Urothelium cell line (cell line): ENCODE measurements at regions not wholly inside any gene's neighbourhood (a gene's known extent, or its start where the extent isn't known, plus 50 kb on each side); places are given as distances from the start of the nearest gene placed in this dataset.
"Not testable (repeated sequence)": the region's sequence is repeated elsewhere in the genome, so short reads cannot be mapped to it uniquely, and the experiment has no call there.

ENCODE experiments used
- DNase-seq: peaks from one replicate; pipeline ENCODE4 v3.0.0; 2011; ENCODE audit warnings: low spot score, mixed read lengths
- FAIRE-seq: peaks from 2 replicates; lab custom pipeline; 2011; peaks lifted over from hg19 to GRCh38; lab: Jason Lieb, UNC

- DNase-seq (no peak), FAIRE-seq (no peak)
Measured at GRCh38 chr5:36459176-36460135, 146.9 kb upstream of the SLC1A3 start.

- peak; percentile 62 for FAIRE-seq
Measured at GRCh38 chr5:36462295-36463021, 143.9 kb upstream of the SLC1A3 start.

DNA sequence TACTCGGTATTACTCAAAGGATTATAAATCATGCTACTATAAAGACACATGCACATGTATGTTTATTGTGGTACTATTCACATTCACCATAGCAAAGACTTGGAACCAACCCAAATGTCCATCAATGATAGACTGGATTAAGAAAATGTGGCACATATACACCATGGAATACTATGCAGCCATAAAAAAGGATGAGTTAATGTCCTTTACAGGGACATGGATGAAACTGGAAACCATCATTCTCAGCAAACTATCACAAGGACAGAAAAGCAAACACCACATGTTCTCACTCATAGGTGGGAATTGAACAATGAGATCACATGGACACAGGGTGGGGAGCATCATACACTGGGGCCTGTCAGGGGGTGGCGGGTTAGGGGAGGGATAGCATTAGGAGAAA lies 130.5 kb upstream of the SLC1A3 start:
- DNase-seq, FAIRE-seq: not testable (repeated sequence)

More at GRCh38 chr5:36462295-36463021, 143.9 kb upstream of the SLC1A3 start:
- peak; percentile 74 for DNase-seq

GRCh38 chr5:36478646-36479317 lies 127.6 kb upstream of the SLC1A3 start:
- FAIRE-seq = no peak
- no peak for DNase-seq

DNA sequence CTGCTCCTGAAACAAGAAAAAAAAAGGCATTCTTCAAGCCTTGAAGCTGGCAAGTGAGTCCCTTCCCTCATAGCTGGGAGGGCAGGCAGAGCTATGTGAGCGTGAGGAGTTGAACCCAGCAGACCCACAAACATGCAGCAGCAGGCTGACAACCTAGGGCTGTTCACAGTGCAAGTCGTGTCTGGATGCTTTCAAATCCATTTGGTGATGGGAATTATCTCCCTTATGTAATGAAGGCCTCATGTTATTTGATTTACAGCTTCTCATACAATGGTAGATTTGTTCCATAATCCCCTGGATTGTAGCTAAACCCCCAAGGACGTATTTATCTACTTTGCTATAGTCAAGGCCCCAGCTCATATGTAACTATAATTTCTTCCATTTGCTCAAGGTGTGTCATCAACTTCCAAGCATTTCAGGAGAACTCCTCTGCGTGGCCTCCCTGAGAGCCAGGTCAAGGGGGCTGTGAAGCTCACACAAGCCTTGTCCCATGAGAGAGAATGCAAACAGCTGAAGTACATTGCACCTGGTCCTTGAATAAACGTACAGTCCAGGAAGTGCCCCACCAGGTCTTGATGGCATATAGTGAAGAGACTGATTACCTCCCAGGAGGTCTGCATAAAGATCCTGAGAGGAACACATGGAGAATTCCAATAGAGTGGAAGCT lies 124.8 kb upstream of the SLC1A3 start:
- FAIRE-seq (no peak), DNase-seq (no peak)

GRCh38 chr5:36482812-36483211 lies 123.6 kb upstream of the SLC1A3 start:
- DNase-seq (no peak), FAIRE-seq (no peak)

- DNase-seq (no peak), FAIRE-seq (no peak)
Measured at GRCh38 chr5:36489505-36489904, 116.9 kb upstream of the SLC1A3 start.

- DNase-seq (no peak), FAIRE-seq (no peak)
Measured at GRCh38 chr5:36491856-36492255, 114.5 kb upstream of the SLC1A3 start.

GRCh38 chr5:36492984-36493654 lies 113.3 kb upstream of the SLC1A3 start:
- DNase-seq = peak; percentile 81
- FAIRE-seq = no peak

GRCh38 chr5:36494028-36494427 lies 112.4 kb upstream of the SLC1A3 start:
- no peak for FAIRE-seq
- DNase-seq = no peak

DNA sequence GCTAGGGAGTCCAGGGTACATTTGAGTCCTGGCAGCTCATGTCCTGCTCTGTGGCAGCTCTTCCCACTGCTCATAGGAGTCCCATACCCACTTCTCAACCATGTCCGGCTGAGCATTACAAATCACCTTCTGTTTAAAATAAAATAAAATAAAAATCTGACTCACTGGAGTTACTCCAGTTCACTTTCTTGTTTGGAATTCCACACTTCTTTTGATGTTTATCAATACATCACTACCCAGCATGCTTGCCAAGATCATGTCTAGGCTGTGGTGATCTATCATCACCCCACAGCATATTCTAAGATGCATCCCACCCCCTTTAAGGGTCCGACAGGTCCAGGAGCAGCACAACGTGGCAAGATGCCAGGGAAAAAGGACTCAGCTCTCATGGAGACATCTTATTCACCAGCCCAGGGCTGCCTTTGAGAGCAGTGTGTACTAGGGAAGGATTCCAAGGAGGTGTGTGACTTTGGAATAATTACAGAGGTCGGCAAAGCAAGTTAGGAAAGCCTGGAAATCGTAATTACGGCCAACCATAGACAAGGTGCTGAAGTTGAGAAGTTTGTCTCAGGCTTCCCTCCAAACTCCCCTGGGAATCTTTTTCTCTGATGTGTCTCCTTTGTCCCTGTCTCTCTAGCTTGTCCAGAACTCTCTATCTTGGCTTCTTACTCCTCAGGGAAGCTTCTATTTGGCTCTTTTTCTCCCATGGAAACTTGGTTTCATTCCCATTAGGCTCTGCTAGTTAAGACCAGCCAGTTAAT lies 111.4 kb upstream of the SLC1A3 start:
- DNase-seq = peak; percentile 87
- peak; percentile 93 for FAIRE-seq

DNA sequence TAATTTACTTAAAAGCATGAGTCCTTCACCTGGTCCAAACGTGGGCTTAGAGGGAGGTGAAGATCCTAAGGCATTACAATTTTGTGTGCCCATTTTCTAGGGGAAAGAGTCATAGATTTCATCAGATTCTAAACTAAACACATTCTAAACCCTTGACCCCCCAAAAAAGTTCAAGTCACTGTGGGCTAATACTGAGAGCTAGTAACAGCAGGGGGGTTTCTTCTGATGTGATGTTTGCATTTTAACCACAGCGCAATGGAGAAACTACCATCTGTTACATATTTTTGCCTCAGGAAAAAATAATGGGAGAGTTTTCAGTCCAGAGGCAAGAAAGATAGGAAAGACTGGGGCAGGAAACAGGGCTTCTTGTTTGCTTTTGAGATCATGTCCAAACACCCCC lies 110.8 kb upstream of the SLC1A3 start:
- no peak for DNase-seq

DNA sequence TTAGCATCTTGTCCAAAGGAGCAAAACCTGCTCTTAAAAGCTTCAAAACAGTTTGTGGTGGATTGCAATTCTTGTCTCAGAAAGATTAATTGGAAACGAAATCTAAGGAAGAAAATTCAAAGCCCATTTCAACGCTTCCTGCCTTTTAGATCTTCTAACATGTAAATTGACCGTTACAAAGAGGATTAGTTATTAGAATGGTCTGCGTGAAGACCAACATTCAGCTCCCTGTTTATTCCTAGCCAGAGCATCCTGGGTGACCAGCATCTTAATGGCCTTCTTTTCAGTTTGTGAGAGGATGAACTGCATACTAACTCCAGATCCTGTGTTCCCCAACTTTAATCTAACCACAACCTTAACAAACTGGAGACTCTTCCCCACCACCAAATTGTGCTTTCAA lies 109.9 kb upstream of the SLC1A3 start:
- no peak for FAIRE-seq
- no peak for DNase-seq

More for the DNA sequence above, 110.8 kb upstream of the SLC1A3 start:
- FAIRE-seq = no peak

DNA sequence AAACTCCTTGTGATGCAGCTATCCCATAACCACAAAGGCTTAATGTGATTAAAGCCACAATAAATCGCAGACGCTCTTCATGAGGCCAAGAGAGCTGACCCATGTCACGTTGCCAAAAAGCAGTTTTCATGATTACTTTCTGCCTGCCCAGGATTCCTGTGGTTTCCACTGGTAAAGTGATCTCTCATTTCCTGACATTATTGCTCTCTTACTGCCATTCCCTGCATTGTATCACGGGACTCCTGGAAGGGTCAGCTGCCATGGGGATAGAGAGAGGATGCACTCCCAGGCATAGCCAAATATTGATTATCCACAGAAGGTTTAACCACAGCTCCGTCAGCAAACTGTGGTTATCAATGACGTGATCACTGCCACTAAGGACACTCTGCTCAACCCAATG lies 103.8 kb upstream of the SLC1A3 start:
- FAIRE-seq (peak; percentile 86), DNase-seq (peak; percentile 90)

DNA sequence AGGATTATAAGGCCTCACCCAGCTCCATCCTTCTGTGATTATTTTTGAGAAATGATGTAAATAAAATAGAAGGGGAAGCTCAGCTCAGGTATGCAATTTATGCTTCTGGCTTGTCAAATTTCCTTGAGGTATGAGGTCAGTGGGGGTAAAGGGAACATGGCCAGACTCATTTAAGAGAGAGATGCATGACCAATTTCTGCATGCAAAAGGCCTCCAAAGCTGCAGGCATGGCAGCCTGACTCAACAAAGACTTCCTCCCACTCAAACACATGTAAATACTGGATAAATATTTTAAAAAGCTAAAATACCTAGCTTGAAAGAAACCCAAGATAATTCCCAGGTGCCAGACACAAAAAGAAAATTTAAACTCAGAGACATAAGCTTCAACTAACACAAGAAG lies 101.4 kb upstream of the SLC1A3 start:
- FAIRE-seq (no peak), DNase-seq (no peak)

DNA sequence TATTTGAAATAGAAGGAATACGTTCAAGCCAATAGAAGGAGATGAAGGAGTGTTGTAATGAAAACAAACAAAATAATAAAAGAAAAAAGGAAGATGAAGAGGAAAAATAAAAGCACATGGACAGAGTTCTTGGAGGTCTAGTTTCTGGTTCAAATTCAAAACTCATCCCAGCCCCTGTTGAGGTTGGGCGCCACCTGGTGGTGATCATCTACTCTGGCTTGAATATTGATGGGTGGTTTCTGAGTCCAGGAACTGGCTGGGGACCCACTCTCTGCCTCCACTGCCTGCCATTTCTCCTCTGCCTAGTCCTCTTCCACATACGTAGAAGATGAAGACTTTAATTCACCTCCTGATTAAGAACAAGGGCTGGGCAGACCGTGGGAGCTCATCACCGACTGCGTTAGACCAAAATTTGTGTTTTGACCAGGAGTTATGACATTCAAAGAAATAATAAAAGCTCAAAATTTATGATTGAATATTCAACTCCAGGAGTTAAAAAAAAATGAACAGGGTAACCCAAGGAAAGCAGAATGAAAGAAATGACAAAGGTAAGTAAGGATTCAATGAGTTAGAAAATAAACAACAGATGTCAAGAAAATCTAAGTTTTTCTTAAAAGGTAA lies 99.0 kb upstream of the SLC1A3 start:
- DNase-seq = peak; percentile 79
- no peak for FAIRE-seq

DNA sequence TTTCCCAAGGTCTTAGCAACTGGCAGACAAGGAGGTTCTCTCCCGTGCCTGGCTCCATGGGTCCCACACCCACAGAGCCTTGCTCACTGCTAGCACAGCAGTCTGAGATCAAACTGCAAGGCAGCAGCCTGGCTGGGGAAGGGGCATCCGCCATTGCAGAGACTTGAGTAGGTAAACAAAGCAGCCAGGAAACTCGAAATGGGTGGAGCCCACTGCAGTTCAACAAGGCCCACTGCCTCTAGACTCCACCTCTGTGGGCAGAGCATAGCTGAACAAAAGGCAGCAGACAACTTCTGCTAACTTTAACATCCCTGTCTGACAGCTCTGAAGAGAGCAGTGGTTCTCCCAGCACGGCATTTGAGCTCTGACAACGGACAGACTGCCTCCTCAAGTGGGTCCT lies 98.1 kb upstream of the SLC1A3 start:
- FAIRE-seq, DNase-seq: not testable (repeated sequence)

DNA sequence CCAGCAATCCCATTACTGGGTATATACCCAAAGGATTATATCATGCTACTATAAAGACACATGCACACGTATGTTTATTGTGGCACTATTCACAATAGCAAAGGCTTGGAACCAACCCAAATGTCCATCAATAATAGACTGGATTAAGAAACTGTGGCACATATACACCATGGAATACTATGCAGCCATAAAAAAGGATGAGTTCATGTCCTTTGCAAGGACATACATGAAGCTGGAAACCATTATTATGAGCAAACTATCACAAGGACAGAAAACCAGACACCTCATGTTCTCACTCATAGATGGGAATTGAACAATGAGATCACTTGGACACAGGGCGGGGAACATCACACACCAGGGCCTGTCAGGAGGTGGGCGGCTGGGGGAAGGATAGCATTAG lies 92.8 kb upstream of the SLC1A3 start:
- FAIRE-seq, DNase-seq: not testable (repeated sequence)

- DNase-seq (no peak), FAIRE-seq (no peak)
Measured at GRCh38 chr5:36519881-36520280, 86.5 kb upstream of the SLC1A3 start.
